Activated CD8-positive, alpha-beta memory T cell treated with anti-CD3 and anti-CD28 coated beads for 48 hours (primary cell): ENCODE measurements at regions not wholly inside any gene's neighbourhood (a gene's known extent, or its start where the extent isn't known, plus 50 kb on each side); places are given as distances from the start of the nearest gene placed in this dataset.
"Not testable (repeated sequence)": the region's sequence is repeated elsewhere in the genome, so short reads cannot be mapped to it uniquely, and the experiment has no call there.

Source experiments
- DNase-seq, 3 experiments: peaks; one replicate each; pipeline ENCODE4 v3.0.0-alpha.2; 2020; ENCODE audit warnings: low read depth in 2 of 3, low spot score in 2 of 3

DNA sequence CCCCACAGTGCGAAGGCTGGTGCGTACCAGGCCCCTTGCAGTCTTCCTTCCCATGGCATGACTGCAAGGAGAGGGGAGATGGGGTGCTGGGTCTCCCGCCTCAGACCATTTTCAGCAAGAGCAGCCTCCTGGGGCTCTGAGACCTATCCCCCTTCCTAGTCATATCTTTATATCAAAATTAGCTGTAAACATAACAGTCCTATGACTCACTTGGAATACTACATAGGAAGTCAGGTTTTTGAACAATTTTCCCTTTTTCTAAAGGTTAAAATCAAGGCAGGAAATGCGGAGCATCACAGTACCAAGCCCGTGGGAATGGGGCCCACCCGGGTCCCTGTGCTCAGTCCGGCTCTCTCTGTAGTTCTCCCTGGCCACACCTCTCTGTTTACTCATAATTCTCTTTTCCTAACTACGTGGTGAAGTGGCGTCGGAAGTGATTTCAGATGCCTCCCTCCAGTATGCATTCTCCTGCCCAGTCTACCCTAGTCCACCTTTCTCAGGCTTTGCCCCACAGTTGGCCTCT is 109.8 kb upstream of the TMEM170B start:
- DNase-seq = no peak

DNA sequence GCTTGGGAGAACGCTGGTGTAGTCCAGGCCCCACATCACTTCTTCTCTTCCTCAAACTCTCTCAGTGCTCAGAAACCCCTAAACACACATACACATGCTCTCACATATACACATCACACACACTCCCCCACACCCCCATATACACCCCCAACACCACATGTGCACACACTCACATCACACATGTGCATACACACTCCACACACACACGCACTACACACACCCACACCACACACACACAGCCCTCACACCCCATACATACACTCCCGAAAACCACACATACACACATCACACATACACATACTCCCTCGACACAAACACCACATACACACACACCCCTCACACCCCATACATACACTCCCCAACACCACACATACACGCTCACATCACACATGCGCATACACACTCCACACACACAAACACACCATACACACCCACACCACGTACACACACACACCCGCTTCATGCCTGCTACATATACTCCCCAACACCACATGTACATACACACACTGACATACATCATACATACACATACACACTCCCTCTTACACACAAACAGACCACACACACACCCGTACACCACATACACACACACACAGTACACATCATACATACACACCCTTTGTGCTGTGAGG is 110.3 kb upstream of the TMEM170B start:
- no peak for DNase-seq

DNA sequence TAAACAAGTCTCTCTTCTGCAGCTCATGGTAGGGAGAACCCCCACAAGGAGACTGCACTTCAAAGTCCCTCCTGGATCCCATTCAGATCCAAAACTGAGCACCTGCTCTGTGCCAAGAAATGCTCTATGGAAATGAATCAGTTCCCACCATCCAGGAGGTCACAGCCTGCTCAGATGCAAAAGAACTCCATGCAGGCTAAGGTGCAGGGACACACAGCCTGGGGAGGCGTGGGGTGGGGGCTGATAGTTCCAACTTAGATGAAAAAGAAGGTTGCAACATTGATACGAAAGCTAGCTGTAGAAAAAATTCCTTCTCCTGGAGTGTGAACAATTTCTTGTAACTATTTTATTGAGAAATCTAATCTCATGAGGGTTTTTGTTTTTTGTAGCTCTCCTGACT is 111.0 kb upstream of the TMEM170B start:
- no peak for DNase-seq

DNA sequence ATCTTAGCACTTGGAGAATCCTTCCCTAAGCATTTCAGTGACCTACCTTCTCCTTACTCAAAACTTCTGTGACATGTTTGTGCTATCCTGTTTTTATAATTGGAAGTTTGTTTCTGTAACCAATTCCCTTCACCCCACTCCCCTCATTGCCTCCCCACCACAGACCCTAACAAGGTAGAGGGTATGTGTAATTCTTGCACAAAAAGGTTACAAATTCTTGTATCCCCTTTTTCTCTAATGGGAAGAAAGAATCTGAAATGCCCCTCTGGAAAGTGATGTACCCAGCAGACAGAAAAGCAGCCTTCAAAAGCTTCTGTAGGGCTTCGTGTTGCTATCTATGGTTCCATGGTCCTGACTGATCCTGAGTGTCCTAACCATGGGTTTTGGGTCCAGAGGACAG is 111.7 kb upstream of the TMEM170B start:
- no peak for DNase-seq

DNA sequence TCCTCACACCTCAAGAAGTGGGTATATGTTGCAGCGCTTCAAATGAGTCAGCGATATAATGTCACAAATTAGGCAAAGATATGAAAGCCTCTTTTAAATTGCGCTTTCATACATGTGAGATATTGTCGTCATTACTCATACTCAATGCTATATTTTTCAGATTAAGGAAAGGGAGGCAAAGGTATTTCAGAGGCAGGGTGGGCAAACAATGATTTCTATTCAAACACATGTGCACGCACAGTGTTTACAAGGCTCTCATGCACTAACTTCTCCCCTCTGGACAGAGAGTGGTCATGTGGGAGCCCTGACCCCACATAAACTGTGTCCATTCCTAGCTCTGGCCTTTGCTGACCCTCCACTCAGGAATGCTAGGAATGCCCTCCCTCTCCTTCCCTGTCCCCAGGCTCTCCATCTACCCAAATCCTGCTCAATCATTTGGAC is 112.1 kb upstream of the TMEM170B start:
- DNase-seq = no peak

DNA sequence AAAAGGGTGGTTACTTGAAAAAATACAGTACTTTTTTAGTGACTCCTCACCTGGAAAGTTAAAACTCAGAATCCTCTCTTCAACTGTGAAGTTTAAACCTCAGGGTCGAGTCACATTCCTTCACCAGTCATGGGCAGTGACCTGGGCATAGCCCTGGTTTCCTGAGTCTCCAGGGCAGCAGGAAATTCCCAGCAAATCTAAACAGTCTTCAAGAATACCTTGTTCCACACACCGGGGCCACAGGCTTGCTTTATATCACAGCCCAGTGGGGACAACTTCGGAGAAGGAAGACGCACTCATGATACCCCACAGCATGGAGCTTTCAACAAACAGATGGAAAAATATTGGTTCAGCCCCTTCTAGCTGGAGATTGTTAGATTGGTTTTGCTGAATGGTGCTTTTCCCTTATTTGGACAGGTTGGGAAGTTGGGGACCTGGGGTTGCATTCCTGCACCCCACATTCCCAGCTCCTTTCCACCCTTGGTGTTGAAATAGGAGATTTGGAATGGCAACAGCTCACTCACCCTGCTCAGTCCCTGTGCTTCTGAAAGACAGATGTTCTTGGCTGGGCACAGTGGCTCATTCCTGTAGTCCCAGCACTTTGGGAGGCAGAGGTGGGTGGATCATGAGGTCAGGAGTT is 113.0 kb upstream of the TMEM170B start:
- no peak for DNase-seq

DNA sequence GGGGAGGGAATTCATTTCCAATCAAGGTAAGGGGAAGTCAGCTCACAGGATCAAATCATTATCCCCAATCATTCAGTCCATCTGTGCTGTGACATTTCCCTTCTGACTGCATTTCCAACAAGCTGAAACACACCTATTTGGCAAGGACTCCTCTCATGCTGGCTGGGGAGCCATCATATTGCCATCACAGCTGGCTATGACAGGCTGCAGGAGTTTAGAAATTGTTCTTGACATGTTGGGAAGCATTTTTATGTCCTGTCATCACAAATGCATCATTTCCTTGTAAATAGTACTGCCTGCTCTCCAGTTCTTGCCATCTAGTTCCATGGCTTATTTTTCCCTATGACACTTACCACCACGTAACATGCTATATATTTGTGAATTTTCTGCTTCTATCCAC is 113.9 kb upstream of the TMEM170B start:
- DNase-seq = no peak

DNA sequence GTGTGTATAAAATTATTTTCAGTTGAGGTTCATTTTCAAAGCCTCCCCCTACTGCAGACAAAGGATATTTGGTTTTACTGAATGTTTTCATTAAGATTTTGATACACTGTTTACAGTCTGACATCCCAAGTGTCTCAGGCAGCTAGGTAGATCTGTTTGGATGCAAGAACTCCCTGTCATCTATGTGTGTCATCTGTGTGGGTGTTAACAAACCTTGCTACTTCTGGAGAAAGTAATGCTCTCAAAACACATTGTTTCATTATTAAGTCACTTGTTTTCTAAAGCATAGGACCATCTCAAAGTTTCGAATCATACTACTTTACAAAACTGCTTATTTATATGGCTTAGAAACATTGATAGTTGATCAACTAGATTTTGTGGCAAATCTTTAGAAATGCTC is 114.5 kb upstream of the TMEM170B start:
- DNase-seq = no peak

DNA sequence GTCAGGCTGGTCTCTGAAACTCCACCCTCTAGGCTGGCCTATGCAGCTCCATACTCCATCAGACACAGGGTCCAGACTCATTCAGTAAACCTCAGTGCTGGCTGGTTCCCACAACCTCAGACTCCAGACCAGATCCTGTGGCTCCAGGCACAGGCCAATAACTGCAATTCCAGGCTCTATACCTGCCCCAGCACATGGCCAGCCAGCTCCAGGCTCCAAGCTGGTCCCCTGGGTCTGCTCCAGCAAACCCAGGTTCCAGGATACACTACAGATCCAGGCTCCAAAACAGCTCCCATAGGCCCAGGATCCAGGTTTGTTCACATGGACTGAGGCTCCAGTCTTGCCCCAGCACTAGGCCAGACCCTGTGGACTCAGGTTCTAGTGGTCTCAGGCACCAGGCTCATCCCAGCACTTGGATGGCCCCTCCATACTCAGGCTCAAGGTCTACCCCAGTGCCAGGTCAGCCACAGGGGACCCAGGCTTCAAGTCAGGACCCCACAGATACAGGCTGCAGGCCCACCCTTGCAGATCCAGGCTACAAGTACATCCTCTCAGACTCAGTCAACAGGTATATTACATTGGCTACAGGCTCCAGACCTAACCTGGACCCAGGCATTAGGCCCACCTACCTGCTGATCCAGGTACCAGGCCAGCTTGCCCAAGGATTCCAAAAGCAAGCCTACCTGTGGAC is 117.6 kb upstream of the TMEM170B start:
- no peak for DNase-seq

DNA sequence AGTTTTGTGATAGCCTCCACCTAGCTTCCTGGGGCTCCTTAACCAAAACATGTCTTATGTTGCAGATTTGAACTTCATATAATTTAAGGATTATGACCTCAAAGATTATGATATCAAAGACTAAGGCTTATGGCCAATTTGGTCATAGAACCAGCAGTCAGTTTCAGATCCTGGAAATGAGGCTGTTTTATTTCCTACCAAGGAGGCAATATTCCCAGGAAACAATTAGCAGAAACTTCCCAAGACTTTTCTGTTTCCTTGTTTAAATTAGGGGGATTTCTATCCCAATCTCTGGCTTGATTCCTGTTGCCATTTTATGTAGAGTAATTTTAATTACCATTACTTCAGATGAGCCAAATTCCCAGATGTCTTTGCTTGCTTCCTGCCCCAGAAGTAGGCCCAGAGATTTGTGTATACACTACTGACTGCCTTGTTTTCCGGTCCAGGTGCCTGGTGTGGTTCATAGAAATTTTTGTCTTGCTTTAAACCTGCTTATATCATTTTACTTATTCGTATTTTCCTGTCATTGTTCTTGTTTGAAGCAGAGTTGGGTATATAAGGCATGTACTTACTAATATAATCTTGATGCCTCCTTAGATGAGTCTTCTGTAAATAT is 119.2 kb upstream of the TMEM170B start:
- no peak for DNase-seq

DNA sequence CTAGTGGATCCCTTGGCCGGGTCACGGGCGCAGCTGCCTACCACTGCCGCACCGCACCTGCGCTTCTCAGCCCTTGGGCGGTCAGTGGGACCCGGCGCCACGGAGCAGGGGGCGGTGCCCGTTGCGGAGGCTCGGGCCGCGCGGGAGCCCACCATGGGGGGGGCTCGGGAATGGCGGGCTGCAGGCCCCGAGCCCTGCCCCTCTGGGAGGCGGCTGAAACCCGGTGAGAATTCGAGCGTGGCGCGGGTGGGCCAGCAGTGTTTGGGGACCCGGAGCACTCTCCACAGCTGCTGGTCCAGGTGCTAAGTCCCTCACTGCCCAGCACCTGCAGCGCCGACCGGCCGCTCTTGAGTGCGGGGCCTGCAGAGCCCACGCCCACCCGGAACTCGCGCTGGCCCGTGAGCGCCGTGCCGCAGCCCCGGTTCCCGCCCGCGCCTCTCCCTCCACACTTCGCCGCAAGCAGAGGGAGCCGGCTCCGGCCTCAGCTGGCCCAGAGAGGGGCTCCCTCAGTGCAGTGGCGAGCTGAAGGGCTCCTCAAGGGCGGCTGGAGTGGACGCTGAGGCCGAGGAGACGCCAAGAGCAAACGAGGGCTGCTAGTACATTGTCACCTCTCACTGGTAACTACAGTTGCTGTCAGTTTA is 120.5 kb upstream of the TMEM170B start:
- DNase-seq = no peak

DNA sequence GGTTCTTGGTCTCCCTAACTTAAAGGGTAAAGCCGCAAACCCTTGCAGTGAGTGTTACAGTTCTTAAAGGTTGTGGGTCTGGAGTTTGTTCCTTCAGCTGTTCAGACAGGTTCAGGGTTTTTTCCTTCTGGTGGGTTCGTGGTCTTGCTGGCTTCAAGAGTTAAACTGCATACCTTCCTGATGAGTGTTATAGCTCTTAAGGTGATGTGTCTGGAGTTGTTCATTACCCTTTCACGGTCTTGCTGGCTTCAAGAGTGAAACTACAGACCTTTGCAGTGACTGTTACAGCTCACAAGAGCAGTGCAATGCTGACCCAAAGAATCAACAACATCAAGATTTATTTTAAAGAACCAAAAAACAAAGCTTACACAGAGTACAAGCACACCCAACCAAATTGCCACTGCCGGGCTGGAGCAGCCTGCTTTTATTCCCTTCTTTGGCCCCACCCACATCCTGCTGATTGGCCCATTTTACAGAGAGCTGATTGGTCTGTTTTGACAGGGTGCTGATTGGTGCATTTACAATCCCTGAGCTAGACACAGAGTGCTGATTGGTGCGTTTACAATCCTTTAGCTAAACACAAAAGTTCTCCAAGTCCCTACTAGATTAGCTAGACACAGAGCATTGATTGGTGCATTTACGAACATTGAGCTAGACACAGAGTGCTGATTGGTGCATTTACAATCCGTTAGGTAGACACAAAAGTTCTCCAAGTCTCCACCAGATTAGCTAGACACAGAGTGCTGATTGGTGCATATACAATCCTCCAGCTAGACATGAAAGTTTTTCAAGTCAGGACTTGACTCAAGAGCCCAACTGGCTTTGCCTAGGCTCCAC is 121.2 kb upstream of the TMEM170B start:
- not testable (repeated sequence) for DNase-seq

DNA sequence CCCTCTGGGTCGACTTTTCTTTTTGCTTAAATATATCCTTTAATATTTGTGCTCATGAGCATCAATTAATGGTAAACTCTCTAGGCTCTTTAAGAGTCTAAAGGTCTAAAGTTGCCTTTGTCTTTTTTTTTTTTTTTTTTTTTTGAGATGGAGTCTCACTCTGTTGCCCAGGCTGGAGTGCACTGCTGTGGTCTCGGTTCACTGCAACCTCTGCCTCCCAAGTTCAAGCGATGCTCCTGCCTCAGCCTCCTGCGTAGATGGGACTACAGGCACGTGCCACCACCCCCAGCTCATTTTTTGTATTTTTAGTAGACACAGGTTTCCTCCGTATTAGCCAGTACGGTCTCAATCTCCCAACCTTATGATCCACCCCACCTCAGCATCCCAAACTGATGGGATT is 122.0 kb upstream of the TMEM170B start:
- no peak for DNase-seq

DNA sequence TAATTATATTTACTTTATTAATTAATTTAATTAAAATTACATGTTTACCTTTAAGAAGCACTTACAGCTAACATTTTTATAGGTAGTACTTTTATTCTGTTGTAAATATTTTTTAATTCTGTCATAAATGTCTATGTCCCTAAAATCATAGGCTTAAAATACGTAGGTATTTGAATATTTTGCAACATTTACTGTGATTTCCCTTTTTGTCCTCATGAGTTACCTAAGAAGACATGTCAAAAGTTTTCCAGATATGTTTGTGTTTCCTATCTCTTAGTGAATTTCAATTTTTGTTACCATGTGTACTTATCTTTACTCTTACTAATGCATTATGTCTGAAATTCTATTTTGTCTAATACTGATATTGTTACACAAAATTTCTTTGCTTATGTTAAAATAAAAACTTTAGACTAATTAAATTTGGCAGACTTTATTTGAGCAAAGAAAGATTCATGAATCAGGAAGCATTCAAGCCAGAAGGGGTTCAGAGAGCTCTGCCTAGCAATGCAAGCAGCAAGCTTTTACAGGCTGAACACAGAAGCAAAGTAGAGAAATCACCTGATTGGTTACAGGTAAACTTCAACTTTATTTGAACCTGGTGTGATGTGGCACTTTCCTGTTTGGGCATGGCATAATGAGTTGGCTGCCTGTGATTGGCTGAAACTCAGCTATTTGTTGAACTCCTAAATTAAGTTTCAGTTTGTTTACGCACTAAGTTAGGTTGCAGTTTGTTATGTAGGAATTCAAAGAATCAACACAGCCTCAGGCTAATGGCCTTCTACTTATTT is 123.2 kb upstream of the TMEM170B start:
- DNase-seq = no peak

DNA sequence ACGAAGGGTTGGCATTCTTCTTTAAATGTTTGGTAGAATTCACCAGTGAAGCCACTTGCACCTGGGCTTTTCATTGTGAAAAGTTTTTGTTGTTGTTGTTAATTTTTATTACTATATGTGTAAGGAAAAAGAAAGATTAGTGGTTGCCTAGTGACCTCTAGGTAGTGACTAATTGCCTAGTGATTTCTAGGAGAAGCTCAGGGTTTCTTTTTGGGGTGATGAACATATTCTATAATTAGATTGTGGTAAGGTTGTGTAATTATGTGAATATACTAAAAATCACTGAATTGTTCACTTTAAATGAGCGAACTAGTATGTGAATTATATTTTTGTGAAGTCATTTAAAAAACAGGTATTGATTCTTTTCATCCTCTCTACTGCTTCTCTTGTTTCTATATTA is 123.8 kb upstream of the TMEM170B start:
- no peak for DNase-seq

DNA sequence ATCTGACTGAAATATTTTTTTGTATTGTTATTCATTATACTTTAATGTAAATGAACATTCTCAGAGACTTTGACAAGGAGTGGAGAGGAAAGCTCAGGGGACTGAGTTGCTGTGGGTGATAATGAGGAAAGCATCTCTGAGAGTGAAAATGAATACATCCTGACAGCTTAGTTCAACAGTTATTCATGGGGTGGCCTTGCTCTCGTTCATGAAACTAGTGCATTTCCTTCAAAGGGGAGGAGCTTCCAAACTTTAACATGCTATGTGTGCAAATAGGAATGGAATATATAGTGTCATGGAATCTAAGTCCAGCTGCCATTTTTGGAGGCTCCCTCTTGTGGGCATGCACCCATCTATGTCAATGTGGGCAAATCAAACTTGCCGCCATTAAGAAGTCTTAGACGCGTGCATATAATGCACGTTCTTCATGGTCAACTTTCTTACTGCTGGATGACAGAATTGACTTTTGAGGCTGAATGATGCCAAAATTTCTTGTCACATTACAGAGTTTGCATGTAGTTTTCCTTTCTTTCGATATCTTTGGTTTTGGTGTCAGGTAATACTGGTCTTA is 124.3 kb upstream of the TMEM170B start:
- no peak for DNase-seq

DNA sequence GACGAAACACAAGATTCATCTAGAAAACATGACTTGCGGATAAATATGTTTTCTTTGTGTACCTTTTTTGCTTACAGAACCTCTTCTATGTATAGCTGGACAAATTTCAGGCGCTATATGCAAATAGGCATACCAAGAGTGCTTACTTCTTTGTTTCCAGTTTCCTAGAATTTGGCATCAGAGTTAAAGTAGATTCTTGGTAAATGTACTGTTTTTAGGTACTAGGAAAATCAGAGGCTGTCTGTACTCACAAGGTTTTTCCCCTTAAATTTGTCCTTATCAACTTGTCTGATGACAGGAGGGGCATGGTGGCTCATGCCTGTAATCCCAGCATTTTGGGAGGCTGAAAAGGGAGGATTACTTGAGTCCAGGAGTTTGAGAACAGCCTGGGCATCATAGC is 124.9 kb upstream of the TMEM170B start:
- no peak for DNase-seq

DNA sequence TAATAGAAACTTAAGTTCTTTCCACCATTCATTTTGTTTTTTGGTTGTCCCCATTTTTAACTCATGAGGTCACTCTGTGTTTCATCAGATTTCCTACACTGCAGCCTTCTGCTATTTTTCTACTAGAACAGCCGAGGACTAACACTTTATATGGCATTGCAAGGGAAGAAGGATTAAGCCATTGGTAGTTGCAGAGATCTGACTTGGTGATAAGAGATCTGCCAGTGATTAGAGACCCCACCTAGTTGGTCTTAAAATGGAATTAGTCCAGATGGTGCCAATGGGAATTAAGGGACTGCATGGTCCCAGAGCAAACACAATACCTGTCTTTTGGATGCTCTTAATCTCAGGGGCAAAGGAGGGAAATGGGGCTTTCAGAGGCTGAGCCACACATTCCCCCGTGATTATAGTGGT is 125.5 kb upstream of the TMEM170B start:
- DNase-seq = no peak

DNA sequence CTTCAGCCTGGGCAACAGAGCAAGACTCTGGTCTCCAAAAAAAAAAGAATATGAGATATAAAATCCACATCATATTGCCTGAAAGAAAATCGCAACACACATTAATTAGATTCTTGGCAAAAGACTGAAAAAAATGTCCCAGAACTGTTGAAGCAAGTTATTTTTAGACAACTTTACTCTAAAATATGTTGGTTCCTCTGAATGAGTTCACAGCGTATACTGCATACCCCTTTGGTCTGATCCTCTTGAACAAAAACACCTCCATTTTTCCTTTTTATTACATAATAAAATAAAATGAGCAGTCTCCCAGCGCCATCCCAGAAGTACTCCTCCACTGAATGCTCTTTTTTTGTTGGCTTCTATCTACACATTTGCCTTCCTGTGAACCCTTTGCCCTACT is 126.0 kb upstream of the TMEM170B start:
- DNase-seq = no peak
